B cell (primary cell): ENCODE measurements at regions not wholly inside any gene's neighbourhood (a gene's known extent, or its start where the extent isn't known, plus 50 kb on each side); places are given as distances from the start of the nearest gene placed in this dataset.

ENCODE experiments used
- ATAC-seq: fragments of 200-7000 bp; cut with Tn5 transposase; one replicate; pipeline ENCODE4 v1.10.0; 2021; ENCODE audit warnings: low read depth, mild to moderate bottlenecking, moderate number of reproducible peaks, moderate library complexity
- CTCF ChIA-PET: fragments of 350-600 bp; sonication (Branson Sonifier 250); formaldehyde crosslinking; loops from one replicate; lab custom pipeline; 2021; ENCODE audit warnings: antibody characterized with exemption, inconsistent platforms; lab: Charles Lee
- POLR2A ChIA-PET: fragments of 350-600 bp; sonication (Branson Sonifier 250); formaldehyde crosslinking; loops from one replicate; lab custom pipeline; 2021; ENCODE audit warnings: antibody characterized with exemption; lab: Charles Lee
- DNase-seq: peaks from one replicate; pipeline ENCODE4 v3.0.0; 2013
- H2AFZ ChIP-seq: 2 replicates; pipeline ENCODE4 v1.6.1; 2012; ENCODE audit warnings: mild to moderate bottlenecking, low read depth, low read length; ENCODE audit not compliant: insufficient read depth, poor library complexity, severe bottlenecking
- H3K27ac ChIP-seq, 2 donors: 1 replicate in 1 of 2; 2 replicates in 1 of 2; pipeline ENCODE4 v1.5.1; 2012 to 2013; ENCODE audit warnings: low read length in 2 of 2, mild to moderate bottlenecking in 2 of 2, moderate library complexity in 1 of 2
- H3K27me3 ChIP-seq, 4 experiments: fragments of 200-600 bp in 1 of 4; sonication (generic) in 1 of 4; replicated peaks in 1 of 4; 1 replicate in 2 of 4; 2 replicates in 2 of 4; pipeline versions ENCODE4 v1.6.1 to v1.7.0; 2013 to 2016; ENCODE audit warnings: low read length in 3 of 4, mild to moderate bottlenecking in 2 of 4, mixed read lengths in 1 of 4, moderate library complexity in 1 of 4; ENCODE audit not compliant: insufficient read depth in 4 of 4, control insufficient read depth in 3 of 4; ENCODE audit errors: control extremely low read depth in 1 of 4
- H3K36me3 ChIP-seq, 2 experiments: replicated peaks in 1 of 2; 1 replicate in 1 of 2; 2 replicates in 1 of 2; pipeline versions ENCODE4 v1.6.1 to v1.7.1; 2013; ENCODE audit warnings: low read length in 1 of 2; ENCODE audit not compliant: insufficient read depth in 2 of 2, control insufficient read depth in 1 of 2; ENCODE audit errors: control extremely low read depth in 1 of 2, extremely low read depth in 1 of 2
- H3K4me1 ChIP-seq, 2 donors: fragments of 200-600 bp in 1 of 2; sonication (generic) in 1 of 2; 1 replicate in 1 of 2; 2 replicates in 1 of 2; pipeline versions ENCODE4 v1.5.1 to v1.6.1; 2013 to 2017; ENCODE audit warnings: low read length in 2 of 2; ENCODE audit not compliant: control insufficient read depth in 2 of 2, insufficient read depth in 2 of 2
- H3K4me2 ChIP-seq: replicated peaks from 2 replicates; pipeline ENCODE3; 2012; ENCODE audit warnings: mild to moderate bottlenecking, low read depth, low read length; ENCODE audit not compliant: poor library complexity, severe bottlenecking
- H3K4me3 ChIP-seq, 5 experiments: fragments of 200-600 bp in 1 of 5; sonication (generic) in 1 of 5; 1 replicate in 3 of 5; 2 replicates in 2 of 5; pipeline versions ENCODE4 v1.5.1 to v1.7.0; 2011 to 2016; ENCODE audit warnings: low read length in 4 of 5, mild to moderate bottlenecking in 4 of 5, low read depth in 2 of 5, control low read depth in 1 of 5, moderate library complexity in 1 of 5; ENCODE audit not compliant: insufficient read depth in 1 of 5; ENCODE audit errors: control extremely low read depth in 1 of 5, extremely low read depth in 1 of 5
- H3K79me2 ChIP-seq: fragments of 200-600 bp; sonication (generic); one replicate; pipeline ENCODE4 v1.6.0; 2016; ENCODE audit warnings: low read length; ENCODE audit not compliant: control insufficient read depth, insufficient read depth
- H3K9ac ChIP-seq: fragments of 200-600 bp; sonication (generic); 2 replicates; pipeline ENCODE4 v1.6.1; 2017; ENCODE audit warnings: mild to moderate bottlenecking, low read length, moderate library complexity
- H3K9me3 ChIP-seq, 3 donors: one replicate each; pipeline versions ENCODE4 v1.6.1 to v1.7.1; 2013; ENCODE audit warnings: low read length in 2 of 3; ENCODE audit not compliant: control insufficient read depth in 2 of 3, insufficient read depth in 1 of 3; ENCODE audit errors: control extremely low read depth in 1 of 3
- H4K20me1 ChIP-seq: 2 replicates; pipeline ENCODE4 v1.6.0; 2012; ENCODE audit warnings: mild to moderate bottlenecking, low read length; ENCODE audit not compliant: insufficient read depth, control insufficient read depth, poor library complexity, severe bottlenecking
- H3K27ac Mint-ChIP-seq: one replicate; pipeline ENCODE4 v1.8.0; 2021; ENCODE audit warnings: mixed read lengths
- H3K27me3 Mint-ChIP-seq: one replicate; pipeline ENCODE4 v1.8.0; 2021; ENCODE audit warnings: mixed read lengths
- H3K4me1 Mint-ChIP-seq: one replicate; pipeline ENCODE4 v1.8.0; 2021; ENCODE audit warnings: mixed read lengths
- H3K4me3 Mint-ChIP-seq: one replicate; pipeline ENCODE4 v1.8.0; 2021; ENCODE audit warnings: mixed read lengths
- H3K9me3 Mint-ChIP-seq: one replicate; pipeline ENCODE4 v1.8.0; 2022; ENCODE audit warnings: mixed read lengths; ENCODE audit not compliant: insufficient read depth
- CTCF ChIP-seq: fragments of 200-600 bp; IDR thresholded peaks from one replicate; pipeline ENCODE4 v1.8.0; 2022; ENCODE audit warnings: antibody characterized with exemption, mild to moderate bottlenecking
- EZH2 ChIP-seq: IDR thresholded peaks from 2 replicates; pipeline ENCODE4 v1.6.1; 2012; ENCODE audit warnings: borderline replicate concordance, low read depth, mild to moderate bottlenecking, moderate library complexity, low read length; ENCODE audit not compliant: insufficient read depth, poor library complexity, severe bottlenecking
- WGBS: methylation state at CpG from one replicate; pipeline ENCODE4 v1.1.5; 2013; ENCODE audit warnings: missing lambda C conversion rate; ENCODE audit not compliant: insufficient coverage; 5-methylcytosine and 5-hydroxymethylcytosine counted together
- intact Hi-C: fragments of 100-400 bp; cut with micrococcal nuclease; formaldehyde crosslinking; loops from one replicate; pipeline ENCODE4 v1.10.0; 2022

- Mint-ChIP-seq H3K9me3 (no peaks in the 10 kb centered on the region), H3K4me1 (no peaks in the 10 kb centered on the region), H3K27me3 (no peaks in the 10 kb centered on the region), H3K27ac (no peak overlapping the region), H3K4me3 (no peak overlapping the region)
- Histone ChIP-seq H3K4me2 (no peak overlapping the region), H3K79me2 (no peaks in the 10 kb centered on the region), H3K27me3 (no peaks in the 10 kb centered on the region), H3K36me3 (no peaks in the 10 kb centered on the region), H3K9ac (no peak overlapping the region), H3K4me1 (no peaks in the 10 kb centered on the region), H4K20me1 (no peaks in the 10 kb centered on the region), H3K27ac (no peak overlapping the region), H3K4me3 (no peak overlapping the region), H3K9me3 (no peaks in the 10 kb centered on the region), H2AFZ (no peak overlapping the region)
- no peak for TF ChIP-seq CTCF
- no peak for TF ChIP-seq EZH2
- ChIA-PET CTCF (no interaction called here), POLR2A (no interaction called here)
- WGBS = no CpG with 5 or more reads among the region's 2 CpGs
- DNase-seq (no peak), ATAC-seq (no peak)
- intact Hi-C loops = no loop called here
Observed at GRCh38 chr5:147971472-147971871, 65.1 kb upstream of the C5orf46 start.

GRCh38 chr5:147968855-147969254 is 62.5 kb upstream of the C5orf46 start:
- H3K4me1 Mint-ChIP-seq = no peaks in the 10 kb centered on the region
- no peaks in the 10 kb centered on the region for H3K79me2 ChIP-seq
- DNase-seq (no peak), ATAC-seq (no peak)
- no peaks in the 10 kb centered on the region for H3K9me3 ChIP-seq
- no peaks in the 10 kb centered on the region for H3K4me1 ChIP-seq
- WGBS = no CpG with 5 or more reads among the region's 4 CpGs
- ChIA-PET POLR2A (no interaction called here), CTCF (no interaction called here)
- no peaks in the 10 kb centered on the region for H3K27me3 Mint-ChIP-seq
- no peak overlapping the region for H3K4me3 ChIP-seq
- H3K36me3 ChIP-seq = no peaks in the 10 kb centered on the region
- H3K4me2 ChIP-seq = no peak overlapping the region
- no peak overlapping the region for H2AFZ ChIP-seq
- H3K4me3 Mint-ChIP-seq = no peak overlapping the region
- no peak overlapping the region for H3K9ac ChIP-seq
- no peak for TF ChIP-seq CTCF
- TF ChIP-seq EZH2 = no peak
- H4K20me1 ChIP-seq = no peaks in the 10 kb centered on the region
- intact Hi-C loops = no loop called here
- no peaks in the 10 kb centered on the region for H3K27me3 ChIP-seq
- H3K27ac ChIP-seq = no peak overlapping the region
- H3K9me3 Mint-ChIP-seq = no peaks in the 10 kb centered on the region
- no peak overlapping the region for H3K27ac Mint-ChIP-seq
